Heart right ventricle (tissue), 16 donors: ENCODE measurements at regions not wholly inside any gene's neighbourhood (a gene's known extent, or its start where the extent isn't known, plus 50 kb on each side); places are given as distances from the start of the nearest gene placed in this dataset.

Experiments used
- ATAC-seq, 8 donors: fragments of 200-7000 bp; cut with Tn5 transposase; one replicate each; pipeline ENCODE4 v1.9.1; 2020; ENCODE audit warnings: mild to moderate bottlenecking in 8 of 8, moderate library complexity in 8 of 8, moderate number of reproducible peaks in 1 of 8
- DNase-seq, 2 donors: peaks; one replicate each; pipeline ENCODE4 v3.0.0-alpha.2; 2020
- H3K27ac ChIP-seq, 10 donors: fragments of 200-600 bp; sonication (generic) in 2 of 10; one replicate each; pipeline versions ENCODE4 v1.5.0 to v1.8.0; 2020 to 2022; ENCODE audit warnings: mild to moderate bottlenecking in 3 of 10
- H3K27me3 ChIP-seq, 7 donors: fragments of 200-600 bp; one replicate each; pipeline ENCODE4 v1.8.0; 2021 to 2022; ENCODE audit warnings: mild to moderate bottlenecking in 2 of 7
- H3K36me3 ChIP-seq, 9 donors: fragments of 200-600 bp; sonication (generic) in 1 of 9; one replicate each; pipeline versions ENCODE4 v1.5.0 to v1.8.0; 2020 to 2022; ENCODE audit warnings: mild to moderate bottlenecking in 2 of 9
- H3K4me1 ChIP-seq, 9 donors: fragments of 200-600 bp; sonication (generic) in 1 of 9; one replicate each; pipeline versions ENCODE4 v1.5.0 to v1.8.0; 2020 to 2022; ENCODE audit warnings: mild to moderate bottlenecking in 4 of 9
- H3K4me3 ChIP-seq, 10 donors: fragments of 200-600 bp; sonication (generic) in 2 of 10; one replicate each; pipeline versions ENCODE4 v1.5.0 to v1.8.0; 2020 to 2022; ENCODE audit warnings: mild to moderate bottlenecking in 7 of 10, moderate library complexity in 2 of 10
- H3K9me3 ChIP-seq, 11 donors: fragments of 200-600 bp in 10 of 11; sonication (generic) in 2 of 11; one replicate each; pipeline versions ENCODE4 v1.5.0 to v1.8.0; 2013 to 2022; ENCODE audit warnings: mild to moderate bottlenecking in 2 of 11, control low read depth in 1 of 11, moderate library complexity in 1 of 11
- CTCF ChIP-seq, 9 donors: fragments of 200-600 bp; sonication (generic) in 2 of 9; IDR thresholded peaks; one replicate each; pipeline versions ENCODE4 v1.5.0 to v1.8.0; 2021 to 2022; ENCODE audit warnings: antibody characterized with exemption in 9 of 9, mild to moderate bottlenecking in 5 of 9, moderate library complexity in 1 of 9
- WGBS, 2 donors: extraction: QIAGEN DNeasy Blood & Tissue Kit; methylation state at CpG; one replicate each; pipeline ENCODE4 v1.1.7; 2013; ENCODE audit warnings: inconsistent platforms in 1 of 2; 5-methylcytosine and 5-hydroxymethylcytosine counted together
- intact Hi-C, 10 donors: fragments of 100-400 bp; cut with DNase I; formaldehyde crosslinking; loops; one replicate each; pipeline versions ENCODE4 v1.11.1 to v1.14.2; 2022
- donor health status: Arrhythmogenic right ventricular cardiomyopathy.
- donor health status: ischemic (EF 13 %, LVEDD 7.1; RV severe dilation, severe dysfunction).
- donor health status: healthy with polysubstance abuse.
- donor health status: DM: no; HTN: yes; CAD: no.
- donor health status: DM: no; HTN: no; CAD: no.
- donor health status: ischemic (EF 25% LVEDD 6.9; RV normal size, moderate dysfunction).
- donor health status: ischemic (EF 25% LVEDD 5.7; RV mildly dilated, moderate dysfunction).
- donor health status: healthy.
- donor health status: DM: yes; HTN: yes; CAD: no.
- donor health status: Ischemic cardiomyopathy.
- donor health status: ischemic (EF 35%, LVEDD 5.7; RV mildly dilated, moderate dysfunction).
- donor health status: nonischemic (EF 11% LVEDD 7.7; RV severe dilation, severe dysfunction).
- donor health status: DM: yes; HTN: yes; CAD: no.
- donor health status: PGD.
- donor health status: ischemic (EF 29% LVEDD 5.4; RV normal size, mild dysfunction).
- donor health status: nonischemic (EF 23%, LVEDD 6.1; RV moderate dilation, normal function).

GRCh38 chr3:147640781-147641180 lies 231.6 kb downstream of the ZIC1 start:
- H3K9me3 ChIP-seq, result peaks cover 0 to 26% (median 10%) of the 10 kb centered on the region in 11 donors
- H3K4me3 ChIP-seq, result no peak overlapping the region
- H3K27ac ChIP-seq, result no peak overlapping the region
- ATAC-seq (no peak), DNase-seq (no peak)
- H3K36me3 ChIP-seq, result no peaks in the 10 kb centered on the region
- H3K4me1 ChIP-seq, result no peaks in the 10 kb centered on the region
- H3K27me3 ChIP-seq, result no peaks in the 10 kb centered on the region
- intact Hi-C loops, result no loop called here
- no peak for TF ChIP-seq CTCF (IDR thresholded peaks at IDR 0.05)
- 72 to 74% methylated on average over 1 of the region's 1 CpG for WGBS, 2 donors

- Histone ChIP-seq H3K27me3 (no peaks in the 10 kb centered on the region), H3K4me1 (peaks cover 0 to under 1% (median 0%) of the 10 kb centered on the region in 9 donors), H3K27ac (no peak overlapping the region), H3K4me3 (no peak overlapping the region), H3K9me3 (no peaks in the 10 kb centered on the region), H3K36me3 (no peaks in the 10 kb centered on the region)
- no peak for TF ChIP-seq CTCF (IDR thresholded peaks at IDR 0.05)
- WGBS, 2 donors, result 51 to 74% methylated on average over 1 of the region's 1 CpG
- DNase-seq (no peak), ATAC-seq (no peak)
- intact Hi-C loops, result no loop called here
Observed at GRCh38 chr3:147645761-147646160, 236.6 kb downstream of the ZIC1 start.

GRCh38 chr3:147649475-147649874 lies 240.3 kb downstream of the ZIC1 start:
- Histone ChIP-seq H3K27ac (no peak overlapping the region), H3K36me3 (no peaks in the 10 kb centered on the region), H3K27me3 (no peaks in the 10 kb centered on the region), H3K9me3 (no peaks in the 10 kb centered on the region), H3K4me1 (peaks cover 0 to 14% (median 9%) of the 10 kb centered on the region in 9 donors), H3K4me3 (no peak overlapping the region)
- DNase-seq, result no peak
- intact Hi-C loops, result no loop called here
- TF ChIP-seq CTCF (IDR thresholded peaks at IDR 0.05), result no peak
- ATAC-seq, result no peak
- WGBS, 2 donors, result 93 to 98% methylated on average over 3 of the region's 3 CpGs

- Histone ChIP-seq H3K4me3 (no peak overlapping the region), H3K4me1 (peaks cover 0 to 22% (median 12%) of the 10 kb centered on the region in 9 donors), H3K9me3 (no peaks in the 10 kb centered on the region), H3K27me3 (no peaks in the 10 kb centered on the region), H3K27ac (peak overlapping the region in 1 of 10 donors; percentile 13), H3K36me3 (no peaks in the 10 kb centered on the region)
- TF ChIP-seq CTCF (IDR thresholded peaks at IDR 0.05), result no peak
- peak in 1 of 2 donors; percentile 22 for DNase-seq
- intact Hi-C loops, result no loop called here
- 44 to 47% methylated on average over 3 of the region's 3 CpGs for WGBS, 2 donors
- ATAC-seq, result peak in 7 of 8 donors; percentile 49 to 94 (median 76)
Observed at GRCh38 chr3:147651107-147651778, 242.1 kb downstream of the ZIC1 start.
